GM12878 (cell line): ENCODE measurements at regions not wholly inside any gene's neighbourhood (a gene's known extent, or its start where the extent isn't known, plus 50 kb on each side); places are given as distances from the start of the nearest gene placed in this dataset.

Experiments used
- ATAC-seq: fragments of 200-7000 bp; cut with Tn5 transposase; 3 replicates; pipeline ENCODE4 v1.9.1; 2020; ENCODE audit warnings: mild to moderate bottlenecking, moderate library complexity
- BruUV-seq: library from RNA; stranded (reverse); fragments of 400-500 nt; replicated peaks from 2 replicates; lab custom pipeline; 2021; lab: Mats Ljungman, UMichigan
- CTCF ChIA-PET: fragments of 300-600 bp; sonication (Branson Sonifier 250); formaldehyde crosslinking; extraction: SDS; loops from one replicate; lab custom pipeline; 2021; ENCODE audit warnings: inconsistent platforms; lab: Yijun Ruan, JAX
- POLR2A ChIA-PET: fragments of 350-600 bp; formaldehyde crosslinking; extraction: SDS; loops from one replicate; lab custom pipeline; 2021; ENCODE audit warnings: inconsistent platforms; lab: Charles Lee
- RAD21 ChIA-PET: fragments of 300-600 bp; sonication (Branson Sonifier 250); formaldehyde crosslinking; loops from one replicate; lab custom pipeline; 2023; ENCODE audit warnings: antibody characterized with exemption; ENCODE audit not compliant: unreplicated experiment; lab: Charles Lee
- SMC1A ChIA-PET: fragments of 300-600 bp; sonication (Branson Sonifier 250); formaldehyde crosslinking; loops from one replicate; lab custom pipeline; 2023; ENCODE audit not compliant: unreplicated experiment, uncharacterized antibody; lab: Charles Lee
- DNase-seq: peaks from one replicate; pipeline ENCODE4 v3.0.0-alpha.2; 2011; ENCODE audit warnings: low read depth, low spot score
- FAIRE-seq: peaks from 3 replicates; lab custom pipeline; 2011; peaks lifted over from hg19 to GRCh38; lab: Jason Lieb, UNC
- H2AFZ ChIP-seq: 2 replicates; pipeline ENCODE4 v1.6.0; 2011; ENCODE audit warnings: low read depth, low read length, control low read depth; ENCODE audit not compliant: control insufficient read depth
- H3K27ac ChIP-seq: 2 replicates; pipeline ENCODE4 v1.5.1; 2011; ENCODE audit warnings: control low read depth; ENCODE audit not compliant: control insufficient read depth, insufficient read depth
- H3K27me3 ChIP-seq, 2 experiments: replicated peaks in 1 of 2; 2 replicates each; pipeline versions ENCODE4 v1.6.0 to v1.6.1; 2011; ENCODE audit warnings: low read length in 1 of 2; ENCODE audit not compliant: control insufficient read depth in 2 of 2, insufficient read depth in 2 of 2
- H3K36me3 ChIP-seq, 2 experiments: 2 replicates each; pipeline ENCODE4 v1.5.1; 2011; ENCODE audit warnings: low read length in 1 of 2; ENCODE audit not compliant: control insufficient read depth in 2 of 2, insufficient read depth in 2 of 2
- H3K4me1 ChIP-seq: 2 replicates; pipeline ENCODE4 v1.6.1; 2011; ENCODE audit warnings: mild to moderate bottlenecking, low read length, moderate library complexity, mixed read lengths; ENCODE audit not compliant: control insufficient read depth, insufficient read depth
- H3K4me2 ChIP-seq: 2 replicates; pipeline ENCODE4 v1.6.0; 2011; ENCODE audit warnings: control low read depth; ENCODE audit not compliant: control insufficient read depth, insufficient read depth
- H3K4me3 ChIP-seq: fragments of 200-600 bp; sonication (generic); 2 replicates; pipeline ENCODE4 v1.5.1; 2016
- H3K79me2 ChIP-seq: 2 replicates; pipeline ENCODE4 v1.6.0; 2011; ENCODE audit warnings: low read length; ENCODE audit not compliant: control insufficient read depth, insufficient read depth
- H3K9ac ChIP-seq: 2 replicates; pipeline ENCODE4 v1.8.0; 2011; ENCODE audit warnings: low read length, control low read depth, mixed read lengths; ENCODE audit not compliant: control insufficient read depth, insufficient read depth
- H3K9me3 ChIP-seq: replicated peaks from 3 replicates; pipeline ENCODE4 v1.5.1; 2011; ENCODE audit warnings: mild to moderate bottlenecking, low read length; ENCODE audit not compliant: control insufficient read depth, insufficient read depth
- H4K20me1 ChIP-seq: 2 replicates; pipeline ENCODE4 v1.6.0; 2011; ENCODE audit not compliant: control insufficient read depth, insufficient read depth
- ZNF24 ChIP-seq: fragments of 450-650 bp; IDR thresholded peaks from 2 replicates; pipeline ENCODE4 v1.6.1; 2017; ENCODE audit warnings: antibody characterized with exemption, mild to moderate bottlenecking
- WGBS: methylation state at CpG from one replicate; pipeline ENCODE4 v1.1.6; 2016; ENCODE audit warnings: low lambda C conversion rate; ENCODE audit not compliant: insufficient replicate concordance, insufficient coverage; ENCODE audit errors: missing lambda C conversion rate; 5-methylcytosine and 5-hydroxymethylcytosine counted together
- in situ Hi-C: fragments of 300-500 bp; cut with MboI; formaldehyde crosslinking; loops from 9 replicates; pipeline ENCODE4 v1.14.3; 2018; ENCODE audit warnings: mixed read lengths
- intact Hi-C: fragments of 100-400 bp; cut with micrococcal nuclease; formaldehyde crosslinking; loops from one replicate; pipeline ENCODE4 v1.14.2; 2022; ENCODE audit not compliant: unreplicated experiment
- TF ChIP-seq, protein P1 (sequence below): fragments of 450-650 bp; IDR thresholded peaks from 2 replicates; pipeline ENCODE4 v1.6.1; 2017; ENCODE audit warnings: mild to moderate bottlenecking, moderate library complexity
- TF ChIP-seq, protein P2 (sequence below): IDR thresholded peaks from 2 replicates; pipeline ENCODE4 v1.6.1; 2011; ENCODE audit warnings: mild to moderate bottlenecking, low read depth, low read length, moderate library complexity; ENCODE audit not compliant: insufficient replicate concordance

DNA sequence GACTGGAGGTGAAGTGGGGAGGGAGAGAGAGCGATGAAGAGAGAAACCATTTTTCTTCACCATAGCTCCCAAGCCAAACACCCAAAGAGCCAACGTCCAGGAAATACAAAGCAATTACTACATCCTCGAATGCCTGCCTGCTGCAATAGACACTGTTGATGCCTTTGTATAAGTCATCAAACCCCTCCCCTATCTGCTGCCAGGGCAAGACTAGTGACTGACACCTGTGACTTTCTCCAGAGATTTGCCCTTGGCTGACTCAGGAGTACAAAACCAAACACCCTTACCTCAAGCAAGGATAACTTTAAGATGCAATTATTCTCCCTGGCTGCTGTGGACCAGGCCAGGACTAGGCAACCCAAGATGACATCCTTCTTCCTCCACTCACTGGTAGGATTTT is 81.8 kb upstream of the RASA1 start:
- RAD21 ChIA-PET: no interaction called here
- ATAC-seq (no peak), FAIRE-seq (no peak), DNase-seq (no peak)
- SMC1A ChIA-PET: no interaction called here
- Histone ChIP-seq H3K79me2 (no peaks in the 10 kb centered on the region), H3K27ac (no peak overlapping the region), H3K36me3 (no peaks in the 10 kb centered on the region), H3K9ac (no peak overlapping the region), H2AFZ (no peak overlapping the region; the same call in 1 of the 2 replicates), H3K4me3 (no peak overlapping the region), H3K4me1 (peaks cover 4% of the 10 kb centered on the region), H3K9me3 (no peaks in the 10 kb centered on the region), H3K27me3 (no peaks in the 10 kb centered on the region), H3K4me2 (no peak overlapping the region), H4K20me1 (no peaks in the 10 kb centered on the region)
- WGBS: 52% methylated on average over 3 of the region's 3 CpGs
- CTCF ChIA-PET: no interaction called here
- TF ChIP-seq, protein P1, sequence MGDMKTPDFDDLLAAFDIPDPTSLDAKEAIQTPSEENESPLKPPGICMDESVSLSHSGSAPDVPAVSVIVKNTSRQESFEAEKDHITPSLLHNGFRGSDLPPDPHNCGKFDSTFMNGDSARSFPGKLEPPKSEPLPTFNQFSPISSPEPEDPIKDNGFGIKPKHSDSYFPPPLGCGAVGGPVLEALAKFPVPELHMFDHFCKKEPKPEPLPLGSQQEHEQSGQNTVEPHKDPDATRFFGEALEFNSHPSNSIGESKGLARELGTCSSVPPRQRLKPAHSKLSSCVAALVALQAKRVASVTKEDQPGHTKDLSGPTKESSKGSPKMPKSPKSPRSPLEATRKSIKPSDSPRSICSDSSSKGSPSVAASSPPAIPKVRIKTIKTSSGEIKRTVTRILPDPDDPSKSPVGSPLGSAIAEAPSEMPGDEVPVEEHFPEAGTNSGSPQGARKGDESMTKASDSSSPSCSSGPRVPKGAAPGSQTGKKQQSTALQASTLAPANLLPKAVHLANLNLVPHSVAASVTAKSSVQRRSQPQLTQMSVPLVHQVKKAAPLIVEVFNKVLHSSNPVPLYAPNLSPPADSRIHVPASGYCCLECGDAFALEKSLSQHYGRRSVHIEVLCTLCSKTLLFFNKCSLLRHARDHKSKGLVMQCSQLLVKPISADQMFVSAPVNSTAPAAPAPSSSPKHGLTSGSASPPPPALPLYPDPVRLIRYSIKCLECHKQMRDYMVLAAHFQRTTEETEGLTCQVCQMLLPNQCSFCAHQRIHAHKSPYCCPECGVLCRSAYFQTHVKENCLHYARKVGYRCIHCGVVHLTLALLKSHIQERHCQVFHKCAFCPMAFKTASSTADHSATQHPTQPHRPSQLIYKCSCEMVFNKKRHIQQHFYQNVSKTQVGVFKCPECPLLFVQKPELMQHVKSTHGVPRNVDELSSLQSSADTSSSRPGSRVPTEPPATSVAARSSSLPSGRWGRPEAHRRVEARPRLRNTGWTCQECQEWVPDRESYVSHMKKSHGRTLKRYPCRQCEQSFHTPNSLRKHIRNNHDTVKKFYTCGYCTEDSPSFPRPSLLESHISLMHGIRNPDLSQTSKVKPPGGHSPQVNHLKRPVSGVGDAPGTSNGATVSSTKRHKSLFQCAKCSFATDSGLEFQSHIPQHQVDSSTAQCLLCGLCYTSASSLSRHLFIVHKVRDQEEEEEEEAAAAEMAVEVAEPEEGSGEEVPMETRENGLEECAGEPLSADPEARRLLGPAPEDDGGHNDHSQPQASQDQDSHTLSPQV: no peak
- TF ChIP-seq, protein P2, sequence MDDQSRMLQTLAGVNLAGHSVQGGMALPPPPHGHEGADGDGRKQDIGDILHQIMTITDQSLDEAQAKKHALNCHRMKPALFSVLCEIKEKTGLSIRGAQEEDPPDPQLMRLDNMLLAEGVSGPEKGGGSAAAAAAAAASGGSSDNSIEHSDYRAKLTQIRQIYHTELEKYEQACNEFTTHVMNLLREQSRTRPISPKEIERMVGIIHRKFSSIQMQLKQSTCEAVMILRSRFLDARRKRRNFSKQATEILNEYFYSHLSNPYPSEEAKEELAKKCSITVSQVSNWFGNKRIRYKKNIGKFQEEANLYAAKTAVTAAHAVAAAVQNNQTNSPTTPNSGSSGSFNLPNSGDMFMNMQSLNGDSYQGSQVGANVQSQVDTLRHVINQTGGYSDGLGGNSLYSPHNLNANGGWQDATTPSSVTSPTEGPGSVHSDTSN: no peak
- no peak for TF ChIP-seq ZNF24
- POLR2A ChIA-PET: no interaction called here
- in situ Hi-C loops: no loop called here
- no TSS peak for BruUV-seq
- intact Hi-C loops: no loop called here
